CD4-positive, alpha-beta T cell treated with Interleukin-10 for 1 hour (primary cell): ENCODE measurements at regions not wholly inside any gene's neighbourhood (a gene's known extent, or its start where the extent isn't known, plus 50 kb on each side); places are given as distances from the start of the nearest gene placed in this dataset.

ENCODE experiments used
- DNase-seq: peaks from one replicate; pipeline ENCODE4 v3.0.0-alpha.2; 2020

- no peak for DNase-seq
Observed at GRCh38 chr18:41331661-41332060, 623.4 kb upstream of the PIK3C3 start.

GRCh38 chr18:41326311-41326710, 628.7 kb upstream of the PIK3C3 start:
- DNase-seq = no peak

DNA sequence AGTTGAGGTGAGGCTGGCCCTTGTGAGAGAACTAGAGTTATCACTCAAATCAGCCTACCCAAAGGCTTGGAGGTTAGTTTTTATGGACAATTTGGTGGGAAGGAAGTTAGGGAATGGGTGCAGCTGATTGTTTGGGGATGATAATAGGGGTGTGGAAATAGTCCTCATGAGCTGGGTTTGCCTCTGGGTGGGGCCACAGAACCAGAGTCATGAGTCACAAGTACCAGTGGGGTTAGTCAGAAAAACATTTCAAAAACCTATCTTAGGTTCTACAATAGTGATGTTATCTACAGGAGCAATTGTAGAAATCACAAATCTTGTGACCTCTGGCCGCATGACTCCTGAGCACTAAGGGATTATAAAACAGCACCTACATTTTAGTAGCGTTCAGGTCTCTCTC, 630.1 kb upstream of the PIK3C3 start:
- no peak for DNase-seq

DNA sequence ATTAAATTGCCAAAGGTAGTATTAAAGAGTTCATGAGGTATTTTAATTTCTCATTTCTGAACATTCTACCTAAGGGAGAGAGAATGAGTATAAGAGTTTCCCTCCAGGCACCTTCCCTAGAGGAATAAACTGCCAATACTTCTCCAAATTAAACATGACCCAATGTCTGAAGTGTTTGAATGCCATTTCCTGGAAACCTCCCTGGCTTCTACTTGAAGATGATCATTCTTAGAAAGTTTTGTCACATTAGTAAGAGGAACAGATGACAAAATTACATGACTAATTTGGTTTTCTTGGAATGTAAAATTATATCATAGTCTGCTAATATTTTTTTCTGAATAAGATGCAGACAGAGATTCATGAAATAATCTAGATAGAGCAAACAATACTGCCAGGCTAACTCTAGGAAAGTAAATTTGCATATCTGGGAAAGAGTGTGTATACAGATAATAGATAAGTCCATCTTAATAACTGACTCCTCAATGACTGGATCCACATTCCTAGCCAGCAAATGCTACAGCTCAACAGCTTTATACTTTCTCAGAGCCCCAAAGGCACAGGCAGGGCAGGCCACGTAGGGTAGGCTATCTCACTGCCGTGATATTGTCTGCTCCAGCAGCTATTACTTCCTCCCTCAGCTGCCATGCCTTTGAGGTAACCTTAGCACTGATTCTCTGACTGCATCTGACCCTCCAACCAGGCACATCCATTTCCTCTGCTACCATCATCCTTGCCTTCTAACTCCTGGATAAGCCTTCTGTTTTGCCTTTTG, 630.8 kb upstream of the PIK3C3 start:
- DNase-seq = no peak

- no peak for DNase-seq
Observed at GRCh38 chr18:41323044-41323443, 632.0 kb upstream of the PIK3C3 start.

GRCh38 chr18:41320100-41320499, 634.9 kb upstream of the PIK3C3 start:
- DNase-seq = no peak

DNA sequence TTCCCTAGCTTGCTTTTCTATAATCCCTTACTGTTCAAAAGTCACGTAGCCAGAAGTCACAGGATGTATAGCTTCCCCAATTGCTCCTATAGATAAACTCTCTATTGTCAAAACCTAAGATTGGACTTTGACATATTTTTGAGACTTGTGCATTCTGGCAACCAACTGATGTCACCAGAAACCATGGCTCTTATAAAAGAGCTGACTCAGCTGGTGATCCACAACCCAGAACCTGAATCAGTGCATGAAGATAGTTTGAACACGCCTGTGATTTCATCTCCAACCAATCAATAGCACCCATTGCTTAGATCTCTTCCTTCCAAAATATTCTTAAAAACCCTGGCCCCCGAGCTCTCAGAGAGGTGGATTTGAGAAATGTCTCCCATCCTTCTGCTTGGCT, 639.9 kb upstream of the PIK3C3 start:
- no peak for DNase-seq

GRCh38 chr18:41311571-41312547, 643.2 kb upstream of the PIK3C3 start:
- no peak for DNase-seq

GRCh38 chr18:41297740-41298139, 657.3 kb upstream of the PIK3C3 start:
- DNase-seq = no peak

GRCh38 chr18:41269294-41269693, 685.7 kb upstream of the PIK3C3 start:
- DNase-seq = no peak

GRCh38 chr18:41268271-41268670, 686.8 kb upstream of the PIK3C3 start:
- DNase-seq = no peak

DNA sequence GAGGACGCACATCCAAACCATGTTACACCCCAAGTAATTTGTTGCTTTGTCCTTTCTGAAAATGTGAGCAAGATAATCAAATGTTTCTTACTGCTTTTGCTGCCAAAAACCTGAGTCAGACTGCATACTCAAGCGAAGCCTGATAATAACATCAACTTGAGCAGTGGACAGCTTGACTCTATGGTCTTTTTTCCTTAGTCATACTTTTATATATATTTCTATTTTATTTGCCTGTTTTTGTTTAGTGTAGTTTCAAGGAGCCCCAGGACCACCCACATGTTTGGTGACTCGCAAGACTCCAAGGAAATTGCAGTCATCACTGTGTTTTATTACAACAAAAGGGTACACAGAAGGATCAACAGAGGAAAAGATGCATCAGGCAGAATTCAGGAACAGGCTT, 688.4 kb upstream of the PIK3C3 start:
- no peak for DNase-seq

- DNase-seq = no peak
Observed at GRCh38 chr18:41266204-41266603, 688.8 kb upstream of the PIK3C3 start.

DNA sequence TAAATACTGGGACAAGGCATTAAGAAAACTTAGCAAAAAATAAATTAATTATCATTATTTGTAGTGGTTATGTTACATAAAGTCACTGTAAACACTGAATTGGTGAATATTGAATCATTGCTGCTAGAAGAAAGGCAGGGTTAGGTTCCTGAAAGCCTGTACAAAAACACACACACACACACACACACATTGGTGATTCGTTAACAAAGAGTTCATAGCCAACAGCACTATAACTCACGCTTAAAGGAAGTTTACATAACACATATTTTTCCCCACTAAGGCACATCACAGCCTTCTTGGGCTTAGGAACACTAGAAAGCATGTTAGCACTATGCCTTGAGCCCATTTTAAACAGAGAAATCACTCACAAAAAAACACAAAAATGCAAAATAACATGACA, 690.0 kb upstream of the PIK3C3 start:
- no peak for DNase-seq

DNA sequence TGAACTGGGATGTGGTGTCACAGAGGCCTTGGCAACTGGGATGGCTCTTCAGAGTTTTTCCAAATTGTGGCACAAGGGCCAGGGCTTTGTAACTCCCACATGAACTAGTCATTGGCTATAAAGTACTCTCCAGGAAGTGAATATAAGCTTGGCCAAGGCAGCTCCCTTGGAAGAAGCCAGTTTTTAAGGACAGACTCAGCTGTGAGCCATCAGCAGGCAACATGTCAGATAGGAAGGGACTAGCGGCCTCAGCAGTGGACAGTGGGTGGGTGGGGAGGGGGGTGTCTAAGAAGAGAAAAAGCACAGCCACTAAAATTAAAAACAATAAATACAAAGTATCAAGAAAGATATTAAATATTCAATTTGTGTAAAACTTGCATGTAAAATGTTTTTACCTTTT, 691.1 kb upstream of the PIK3C3 start:
- no peak for DNase-seq

DNA sequence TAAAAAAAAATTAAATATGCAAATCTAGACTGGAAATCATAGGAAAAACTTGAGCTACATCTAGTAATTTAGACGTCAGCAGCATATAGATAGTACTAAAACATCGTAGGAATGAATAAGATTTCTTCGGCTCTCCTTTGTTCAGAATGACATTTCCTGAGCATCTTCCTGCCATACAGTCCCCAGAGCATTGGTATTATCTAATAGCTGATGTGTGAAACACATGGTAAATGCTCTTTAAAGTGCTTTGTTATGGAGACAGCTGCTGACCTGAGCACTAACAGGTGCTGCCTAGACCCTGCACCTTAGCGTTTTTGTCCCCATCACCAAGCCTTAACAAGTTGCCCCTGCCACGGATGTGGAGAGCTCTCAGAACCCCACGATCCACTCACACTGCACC, 692.3 kb upstream of the PIK3C3 start:
- DNase-seq = no peak

DNA sequence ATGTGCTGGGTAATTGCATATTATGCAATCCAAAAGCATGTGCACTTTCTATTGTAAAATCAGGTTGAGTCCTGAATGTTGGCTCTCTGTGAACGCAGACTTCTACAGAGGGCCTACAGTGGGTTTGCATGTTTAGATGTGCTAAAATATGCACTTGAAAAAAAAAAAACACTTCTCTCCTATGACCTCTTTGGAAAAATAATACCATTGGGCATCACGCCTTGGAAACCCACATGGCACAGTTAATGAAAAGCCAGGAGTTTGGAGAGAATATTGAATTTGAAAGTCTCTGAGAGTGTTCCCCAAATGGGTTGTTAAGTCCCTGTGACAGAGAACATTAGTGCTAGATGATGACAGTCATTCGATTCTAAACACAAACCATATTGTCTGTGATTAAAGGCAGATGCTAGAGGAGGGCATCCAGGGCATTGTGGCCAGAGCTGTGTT, 710.4 kb upstream of the PIK3C3 start:
- DNase-seq = no peak

- DNase-seq = no peak
Observed at GRCh38 chr18:41237317-41237716, 717.7 kb upstream of the PIK3C3 start.

DNA sequence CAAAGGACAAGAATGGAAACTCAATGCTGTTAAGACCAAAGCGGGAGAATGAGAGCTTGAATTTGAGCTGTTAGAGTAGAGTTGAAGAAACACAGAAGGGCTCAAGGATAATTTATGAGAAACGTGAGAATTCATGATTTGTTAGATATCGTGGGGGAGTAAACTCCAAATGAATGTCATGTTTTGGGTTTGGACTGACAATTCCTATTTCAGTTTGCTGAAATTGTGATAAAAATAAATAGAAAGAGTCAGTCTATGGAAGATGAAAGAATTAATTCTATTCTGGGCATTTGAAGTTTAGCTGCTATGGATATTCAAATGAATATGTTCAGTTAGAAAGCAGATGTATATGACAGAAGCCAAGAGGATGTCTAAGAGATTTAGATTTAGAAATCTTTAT, 723.4 kb upstream of the PIK3C3 start:
- DNase-seq = no peak

GRCh38 chr18:41227993-41228392, 727.0 kb upstream of the PIK3C3 start:
- DNase-seq = no peak

GRCh38 chr18:41226911-41227310, 728.1 kb upstream of the PIK3C3 start:
- no peak for DNase-seq

DNA sequence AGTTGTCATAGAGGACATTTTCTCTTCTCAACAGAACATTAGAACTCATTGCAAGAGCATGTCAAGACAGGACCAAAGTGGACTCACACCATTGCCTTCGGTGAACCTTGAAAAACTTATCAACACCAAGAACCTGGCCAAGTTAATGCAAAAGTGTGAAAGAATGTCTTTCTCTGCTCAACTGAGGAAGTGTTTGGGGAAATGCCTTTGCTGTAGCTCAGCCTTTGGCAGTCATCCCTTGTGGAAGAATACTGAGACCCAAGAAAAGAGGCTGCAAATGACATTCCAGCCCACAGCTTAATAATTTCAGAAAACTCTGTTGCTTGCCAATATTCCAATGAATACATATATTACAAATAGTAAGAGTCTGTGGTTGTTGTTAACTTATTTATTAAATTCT, 728.8 kb upstream of the PIK3C3 start:
- no peak for DNase-seq

DNA sequence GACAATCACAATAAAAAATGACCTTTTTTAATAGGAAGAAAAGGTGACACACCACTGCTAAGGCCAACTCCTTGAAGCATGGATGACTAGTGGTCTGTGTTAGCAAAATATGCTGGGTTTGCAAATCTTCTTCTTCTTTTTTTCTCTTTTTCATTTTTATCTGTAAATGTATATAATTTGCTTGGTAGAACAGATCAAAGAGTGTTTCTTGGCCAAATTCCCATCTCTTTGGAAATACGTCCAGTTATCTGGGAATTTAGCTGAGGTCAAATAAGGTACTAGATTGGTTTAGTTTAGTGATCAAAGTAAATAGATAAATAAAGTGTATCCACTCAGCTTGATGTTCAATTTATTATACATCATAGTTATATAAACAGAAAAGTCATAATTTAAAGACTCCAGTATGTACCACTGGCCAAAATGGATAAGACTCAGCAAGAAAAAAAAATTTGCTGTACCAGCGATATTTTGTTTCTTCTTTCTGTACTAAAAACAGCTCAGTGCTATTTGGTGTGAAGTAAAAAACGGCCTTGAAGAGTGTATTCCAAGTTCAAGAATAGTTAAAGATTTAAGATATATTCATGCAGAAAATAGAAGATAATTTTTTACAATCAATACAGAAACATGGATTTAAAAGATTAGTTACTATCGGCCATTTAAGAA, 738.6 kb upstream of the PIK3C3 start:
- DNase-seq = no peak

GRCh38 chr18:41207706-41208105, 747.3 kb upstream of the PIK3C3 start:
- DNase-seq = no peak
